HG03060 (cell line): ENCODE measurements at regions not wholly inside any gene's neighbourhood (a gene's known extent, or its start where the extent isn't known, plus 50 kb on each side); places are given as distances from the start of the nearest gene placed in this dataset.
"Not testable (repeated sequence)": the region's sequence is repeated elsewhere in the genome, so short reads cannot be mapped to it uniquely, and the experiment has no call there.

Source experiments
- ATAC-seq: cut with Tn5 transposase; IDR thresholded peaks from one replicate; pipeline ENCODE4 v1.9.1; 2021; ENCODE audit warnings: low read depth, moderate number of reproducible peaks; ENCODE audit not compliant: unreplicated experiment

- no peak for ATAC-seq
These were observed 258.6 kb downstream of the FAT4 start for GRCh38 chr4:125573368-125573767.

- ATAC-seq = no peak
These were observed 259.0 kb downstream of the FAT4 start for GRCh38 chr4:125573786-125574185.

GRCh38 chr4:125582302-125582701 is 267.5 kb downstream of the FAT4 start:
- ATAC-seq = no peak

GRCh38 chr4:125590158-125590557 is 275.4 kb downstream of the FAT4 start:
- ATAC-seq = no peak

- no peak for ATAC-seq
These were observed 276.5 kb downstream of the FAT4 start for GRCh38 chr4:125591290-125591689.

- no peak for ATAC-seq
These were observed 279.4 kb downstream of the FAT4 start for GRCh38 chr4:125594056-125594602.

GRCh38 chr4:125605926-125606325 is 291.2 kb downstream of the FAT4 start:
- not testable (repeated sequence) for ATAC-seq

GRCh38 chr4:125620066-125620860 is 305.5 kb downstream of the FAT4 start:
- ATAC-seq = no peak

GRCh38 chr4:125624951-125625350 is 310.2 kb downstream of the FAT4 start:
- ATAC-seq = no peak

GRCh38 chr4:125626946-125627345 is 312.2 kb downstream of the FAT4 start:
- no peak for ATAC-seq

GRCh38 chr4:125639182-125639621 is 324.4 kb downstream of the FAT4 start:
- ATAC-seq = no peak

- ATAC-seq = no peak
These were observed 326.9 kb downstream of the FAT4 start for GRCh38 chr4:125641611-125642010.

- ATAC-seq = no peak
These were observed 327.9 kb downstream of the FAT4 start for GRCh38 chr4:125642645-125643044.

GRCh38 chr4:125649452-125649851 is 334.7 kb downstream of the FAT4 start:
- no peak for ATAC-seq

- no peak for ATAC-seq
These were observed 335.8 kb downstream of the FAT4 start for GRCh38 chr4:125650557-125650956.

- not testable (repeated sequence) for ATAC-seq
These were observed 337.1 kb downstream of the FAT4 start for GRCh38 chr4:125651707-125652357.

GRCh38 chr4:125658773-125659172 is 344.0 kb downstream of the FAT4 start:
- no peak for ATAC-seq

- no peak for ATAC-seq
These were observed 349.4 kb downstream of the FAT4 start for GRCh38 chr4:125663896-125664767.

- no peak for ATAC-seq
These were observed 351.9 kb downstream of the FAT4 start for GRCh38 chr4:125666635-125667034.

- ATAC-seq = no peak
These were observed 361.4 kb downstream of the FAT4 start for GRCh38 chr4:125676156-125676555.

GRCh38 chr4:125676583-125676982 is 361.8 kb downstream of the FAT4 start:
- ATAC-seq = no peak
